ENCODE measurements at regions not wholly inside any gene's neighbourhood (a gene's known extent, or its start where the extent isn't known, plus 50 kb on each side); places are given as distances from the start of the nearest gene placed in this dataset.

DNA sequence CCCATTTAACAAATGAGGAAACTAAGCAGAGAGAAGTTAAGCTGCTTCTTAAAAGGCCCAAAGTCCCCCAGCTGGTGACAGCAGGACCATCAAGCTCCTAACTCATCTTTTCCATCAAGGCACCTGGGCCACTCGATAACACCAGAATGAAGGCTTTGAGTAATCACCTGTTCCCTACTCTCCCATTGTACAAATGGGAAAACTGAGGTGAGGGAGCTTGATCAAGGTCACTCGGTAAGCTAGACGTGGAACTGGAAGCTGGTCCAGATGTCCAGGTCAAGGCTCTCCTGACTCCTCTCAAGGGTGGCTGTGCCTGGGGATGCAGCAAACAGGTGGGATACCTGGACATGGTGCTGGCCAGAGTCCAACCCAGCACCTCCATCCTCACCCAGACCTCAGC is 90.6 kb upstream of the SHB start:
- DNase-seq (ENCODE audit: low read depth in 2 of 2) = no peak

DNA sequence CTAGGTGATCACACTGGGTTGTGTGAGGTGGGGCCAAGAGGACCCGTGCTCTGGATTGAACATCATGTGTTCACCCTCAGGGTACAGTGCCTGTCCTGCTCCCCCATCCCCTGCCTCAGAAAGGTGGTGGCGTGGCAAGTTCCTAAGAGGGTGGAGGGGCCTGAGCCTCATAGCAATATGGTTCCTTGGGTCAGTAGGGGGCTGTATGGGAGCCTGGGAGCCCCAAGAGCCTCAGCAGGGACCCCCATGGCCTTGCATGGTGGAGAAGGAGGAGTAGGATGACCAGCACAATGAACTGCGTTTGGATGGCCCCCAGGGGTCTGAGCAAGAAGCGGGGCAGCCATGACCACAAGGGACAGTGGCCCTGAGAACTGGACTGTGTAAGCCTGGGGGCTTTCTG is 89.6 kb upstream of the SHB start:
- no peak for DNase-seq (ENCODE audit: low read depth in 2 of 2)

DNA sequence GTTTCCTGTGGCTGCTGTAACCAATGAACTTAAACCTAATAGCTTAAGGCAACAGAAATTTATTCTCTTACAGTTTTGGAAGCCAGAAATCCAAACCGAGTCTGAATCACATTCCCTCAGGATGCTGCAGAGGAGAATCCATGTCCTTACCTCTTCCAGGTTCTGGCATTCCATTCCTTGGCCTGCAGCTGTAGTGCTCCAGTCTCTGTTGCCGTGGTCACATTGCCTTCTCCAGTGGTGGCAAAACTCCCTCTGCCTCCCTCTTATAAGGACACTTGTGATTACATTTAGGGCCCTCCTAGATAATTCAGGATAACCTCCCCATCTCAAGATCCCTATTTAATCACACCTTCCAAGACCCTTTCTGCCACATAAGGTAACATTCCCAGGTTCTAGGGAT is 88.7 kb upstream of the SHB start:
- DNase-seq (ENCODE audit: low read depth in 2 of 2) = no peak

DNA sequence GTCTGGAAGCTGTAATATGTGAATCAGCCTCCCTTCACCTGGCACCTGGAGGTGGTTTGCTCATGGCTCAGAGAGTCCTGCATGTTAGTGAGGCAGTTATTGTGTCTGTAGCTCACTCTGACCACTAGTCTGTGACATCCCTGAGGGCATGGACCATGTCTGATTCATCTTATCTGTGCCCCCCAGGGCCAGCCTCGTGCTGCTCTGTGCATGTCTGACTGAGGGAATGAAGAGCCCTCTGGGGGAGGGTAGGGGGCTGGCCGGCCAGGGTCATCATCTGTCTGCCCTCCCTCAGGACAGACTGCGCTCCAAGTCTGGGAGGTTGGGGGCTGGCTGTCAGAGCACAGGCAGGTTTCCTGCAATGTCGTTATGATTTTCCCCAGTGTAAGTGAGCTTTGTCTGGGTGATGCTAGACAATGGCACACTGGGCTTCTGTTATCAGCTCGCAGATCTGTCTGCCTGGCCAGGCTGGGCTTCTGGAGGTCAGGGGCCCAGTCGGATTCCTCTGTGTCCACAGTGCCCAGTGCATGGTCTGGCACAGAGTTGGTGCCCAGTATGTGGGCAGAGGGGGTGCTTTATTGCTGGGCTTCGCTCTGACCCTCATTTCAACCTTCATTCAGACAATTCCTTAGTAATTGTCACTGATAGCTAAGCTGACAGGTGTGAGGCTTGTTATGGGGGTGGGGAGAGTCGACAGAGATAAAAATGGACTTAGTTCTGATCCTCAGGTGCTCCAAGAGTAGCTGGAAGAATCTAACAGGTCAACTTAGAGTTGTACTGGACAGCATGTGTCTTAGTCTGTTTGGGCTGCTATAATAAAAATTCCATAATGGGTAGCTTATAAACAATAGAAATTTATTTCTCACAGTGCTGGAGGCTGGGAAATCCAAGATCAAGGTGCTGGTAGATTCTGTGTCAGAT is 85.7 kb upstream of the SHB start:
- DNase-seq (ENCODE audit: low read depth in 2 of 2) = no peak

DNA sequence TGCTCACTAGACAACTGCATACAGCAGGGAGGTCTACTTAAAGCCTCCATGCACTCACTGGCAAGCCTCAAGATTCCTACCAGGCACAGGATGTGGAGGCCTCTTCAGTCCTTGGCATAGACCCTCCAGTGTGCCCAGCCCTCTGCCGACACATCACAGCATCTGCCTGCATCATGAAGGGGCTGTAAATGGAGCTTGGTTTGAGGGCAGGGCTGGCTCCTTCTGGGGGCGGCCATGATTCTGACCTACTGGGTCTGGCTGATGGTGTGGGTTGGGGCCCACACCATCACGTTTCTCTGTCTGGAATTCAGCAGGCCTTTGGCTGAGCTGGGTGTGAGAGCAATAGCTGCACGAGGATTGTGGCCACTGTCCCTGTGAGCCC is 84.9 kb upstream of the SHB start:
- no peak for DNase-seq (ENCODE audit: low read depth in 2 of 2)

DNA sequence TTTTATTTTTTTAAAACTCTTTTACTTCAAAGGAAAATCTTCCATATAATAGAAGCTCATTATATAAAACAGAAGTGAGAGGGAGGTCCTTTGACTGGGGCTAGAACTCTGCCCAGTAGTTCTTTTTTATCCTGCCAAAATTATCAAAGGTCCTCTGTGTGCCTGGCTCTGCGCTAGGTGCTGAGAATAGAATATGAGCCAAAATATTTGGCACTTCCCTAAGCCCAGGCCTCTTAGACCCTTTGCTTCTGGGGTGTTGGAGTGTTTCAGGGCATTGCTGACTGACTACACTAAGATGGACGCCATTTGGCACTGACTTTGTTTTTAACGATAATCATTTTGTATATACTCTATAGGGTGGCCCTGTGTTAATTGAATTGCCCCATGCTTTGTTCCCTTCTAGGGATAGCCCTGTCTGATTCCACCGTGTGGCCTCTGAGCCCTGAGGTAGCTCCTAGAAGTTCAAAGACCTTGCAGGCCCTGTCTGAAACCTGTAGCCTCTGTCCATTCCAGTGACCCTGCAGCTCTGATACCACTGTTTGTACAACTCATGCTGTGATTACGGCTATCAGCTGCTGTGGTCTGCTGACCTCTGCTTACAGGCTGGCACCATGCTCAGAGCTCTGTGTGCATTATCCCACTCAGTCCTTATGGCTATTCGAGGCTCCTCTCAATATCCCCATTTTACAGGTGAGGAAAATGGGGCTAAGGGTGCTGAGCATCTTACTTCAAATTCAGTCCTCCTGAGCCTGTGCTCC is 84.3 kb upstream of the SHB start:
- DNase-seq (ENCODE audit: low read depth in 2 of 2) = no peak

DNA sequence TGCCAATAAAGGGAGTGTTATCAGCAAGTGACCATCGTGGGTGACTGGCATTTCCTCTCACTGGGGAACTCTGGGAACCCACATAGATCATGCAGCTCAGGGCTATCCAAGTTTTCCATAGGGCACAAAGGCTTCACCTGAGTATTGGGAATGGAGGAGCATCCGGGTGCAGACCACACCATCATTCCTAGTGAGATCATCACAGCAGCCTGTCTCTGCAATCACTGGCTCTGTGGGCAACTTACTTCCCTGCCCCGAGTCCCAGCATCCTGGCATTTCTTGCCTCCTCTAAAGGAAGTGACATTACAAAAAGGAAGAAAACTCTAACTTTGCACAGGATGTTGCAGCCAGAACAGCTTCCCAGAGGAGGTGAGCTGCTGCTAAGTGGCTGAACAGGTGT is 80.6 kb upstream of the SHB start:
- no peak for DNase-seq (ENCODE audit: low read depth in 2 of 2)

DNA sequence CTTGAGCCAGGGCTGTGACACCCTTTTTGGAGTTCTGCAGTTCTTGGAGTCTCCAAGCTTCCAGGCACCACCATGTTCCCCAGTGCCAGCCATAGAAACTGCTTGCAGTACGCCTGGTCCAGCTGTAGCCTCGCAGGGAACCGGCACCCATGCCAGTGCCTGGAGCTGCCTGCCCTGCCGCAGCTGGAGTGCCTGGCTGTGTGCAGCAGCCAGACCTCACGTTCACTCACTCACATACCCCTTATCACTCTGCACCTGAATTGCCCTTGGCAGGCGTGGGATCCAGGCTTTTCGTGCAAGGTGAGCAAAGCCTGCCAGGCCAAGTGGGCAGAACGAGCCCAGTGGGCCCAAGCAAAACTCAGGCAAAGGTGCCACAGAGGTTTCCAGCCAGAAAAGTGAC is 77.8 kb upstream of the SHB start:
- DNase-seq (ENCODE audit: low read depth in 2 of 2) = no peak

DNA sequence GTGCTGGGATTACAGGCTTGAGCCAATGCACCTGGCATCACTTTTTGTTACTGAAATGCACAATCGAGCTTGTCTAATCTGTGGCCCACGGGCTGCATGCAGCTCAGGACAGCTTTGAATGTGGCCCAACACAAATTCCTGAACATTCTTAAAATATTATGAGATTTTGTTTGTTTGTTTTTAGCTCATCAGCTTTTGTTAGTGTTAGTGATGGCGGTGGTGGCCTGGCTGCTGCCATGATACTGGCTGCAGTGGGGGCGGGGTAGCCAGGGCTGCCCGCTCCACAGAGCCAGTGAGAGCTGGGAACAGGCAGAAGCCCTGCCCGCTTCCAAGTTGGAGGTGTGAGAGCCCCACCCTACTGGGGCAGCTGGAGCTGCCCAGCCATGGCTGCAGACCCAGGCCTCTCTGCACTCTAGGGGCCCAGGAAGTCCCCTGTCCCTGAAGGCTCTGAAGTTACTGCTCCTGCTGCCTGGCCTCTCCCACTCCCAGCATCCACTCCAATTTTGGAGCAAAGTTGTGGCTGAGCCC is 76.6 kb upstream of the SHB start:
- no peak for DNase-seq (ENCODE audit: low read depth in 2 of 2)

DNA sequence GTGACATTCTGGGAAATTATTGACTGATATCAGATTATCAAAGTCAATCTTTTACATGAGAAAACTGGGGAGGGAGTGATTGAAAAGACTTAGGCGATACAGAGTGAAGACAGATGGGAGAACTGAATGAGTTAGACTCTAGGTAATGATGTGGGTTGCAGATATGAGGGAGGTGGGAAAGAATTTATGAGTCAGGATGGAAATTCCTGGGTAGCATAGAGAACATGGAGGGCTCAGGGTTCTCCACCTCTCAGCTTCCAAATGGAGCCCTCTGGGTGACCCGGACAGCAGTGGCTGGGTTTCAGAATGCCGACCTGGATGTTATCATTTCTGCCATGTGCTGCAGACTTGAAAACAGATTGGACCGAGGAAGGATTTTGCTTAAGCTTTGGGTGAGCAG is 75.4 kb upstream of the SHB start:
- DNase-seq (ENCODE audit: low read depth in 2 of 2) = no peak

DNA sequence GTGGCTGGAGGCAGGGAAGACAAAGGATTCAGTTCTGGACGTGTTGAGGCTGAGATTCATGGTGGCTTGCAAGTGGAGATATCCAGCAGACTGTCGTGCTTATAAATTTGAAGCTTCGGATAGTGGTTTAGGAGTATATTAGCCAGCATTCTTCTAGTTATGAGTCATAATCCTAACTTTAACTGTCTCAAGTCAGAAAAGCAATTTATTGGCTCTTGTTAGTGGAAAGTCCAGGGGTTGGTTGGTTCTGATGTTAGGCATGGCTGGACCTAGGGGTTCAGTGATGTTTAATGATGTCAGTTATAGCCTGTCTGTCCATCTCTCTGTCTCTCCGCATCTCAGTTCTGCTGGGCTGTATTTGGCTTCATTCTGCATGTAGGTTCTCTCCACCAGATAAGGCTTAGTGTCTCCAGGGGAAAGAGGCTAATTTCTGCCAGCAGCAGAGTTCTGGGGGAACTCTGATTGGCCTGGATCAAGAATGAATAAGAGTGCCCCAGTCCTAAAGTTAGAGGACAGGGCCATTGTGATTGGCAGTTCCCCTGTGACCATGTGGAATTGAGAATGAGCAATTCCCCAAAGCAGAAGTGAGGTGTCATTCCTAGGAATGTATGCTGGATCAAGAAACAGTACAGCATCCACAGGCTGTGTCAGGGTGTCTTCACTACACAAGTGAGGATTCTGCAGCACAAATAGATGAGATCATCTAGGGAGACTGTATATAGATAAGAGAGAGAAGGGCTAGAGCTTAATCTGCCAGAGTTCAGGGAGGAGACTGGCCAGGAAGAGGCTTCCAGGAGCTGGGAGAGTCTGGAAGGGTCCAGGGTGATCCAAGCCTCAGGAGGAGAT is 72.9 kb upstream of the SHB start:
- no peak for DNase-seq (ENCODE audit: low read depth in 2 of 2)

DNA sequence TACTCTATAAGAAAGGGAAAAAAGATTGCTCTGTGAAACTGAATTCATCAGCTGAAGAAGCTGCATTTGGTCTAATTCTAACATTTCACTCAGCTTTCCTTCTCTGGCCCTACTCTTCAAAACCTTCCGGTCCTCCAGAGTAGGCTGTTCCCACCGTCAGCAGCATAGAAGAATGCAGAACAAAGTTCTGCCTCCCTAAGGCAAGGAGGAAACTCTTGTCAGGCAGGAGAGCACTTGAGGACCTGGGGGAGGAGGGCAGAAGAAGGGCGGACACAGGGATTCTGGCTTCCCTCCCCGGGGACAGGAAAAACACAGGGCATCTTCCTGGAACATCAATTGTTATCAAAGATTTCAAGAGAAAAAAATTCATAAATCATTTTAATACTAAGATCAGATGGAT is 69.2 kb upstream of the SHB start:
- DNase-seq (ENCODE audit: low read depth in 2 of 2) = no peak

DNA sequence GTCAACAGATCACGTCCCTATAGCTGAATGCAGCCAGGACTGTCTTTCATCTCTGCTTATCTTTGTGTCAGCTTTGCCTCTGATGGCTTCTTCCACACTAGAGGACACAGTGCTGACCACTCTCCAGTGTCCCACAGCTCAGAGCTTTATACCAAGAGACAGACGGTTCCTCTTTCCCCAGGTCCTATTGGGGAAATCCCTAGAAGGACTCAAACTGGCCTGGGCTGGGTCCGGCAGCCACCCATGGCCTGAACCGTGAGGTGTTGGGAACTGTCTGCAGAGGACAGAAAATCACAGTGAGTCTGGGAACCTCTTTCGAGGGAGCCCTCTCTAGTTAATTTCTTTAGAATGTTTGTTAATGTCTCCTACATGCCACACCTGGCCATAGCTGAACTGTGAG is 68.3 kb upstream of the SHB start:
- no peak for DNase-seq (ENCODE audit: low read depth in 2 of 2)

DNA sequence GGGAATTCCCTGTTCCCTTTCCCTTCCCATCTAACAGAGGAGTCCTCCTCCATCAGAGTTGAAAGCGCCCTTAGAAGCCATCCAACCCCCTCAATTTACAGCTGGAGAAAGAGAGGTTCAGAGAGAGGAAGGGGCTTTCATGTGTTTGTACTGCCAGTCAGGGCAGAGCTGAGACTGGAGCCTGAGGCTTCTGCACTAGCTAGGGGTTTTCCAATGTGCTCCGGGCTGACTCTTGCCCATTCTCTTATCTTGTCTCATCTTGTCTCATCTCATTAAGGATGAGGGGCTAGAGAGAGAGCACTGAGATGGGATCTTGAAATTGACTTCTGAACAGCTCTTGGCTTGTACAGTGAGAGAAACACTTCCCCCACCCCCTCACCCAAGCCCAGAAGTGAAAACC is 67.4 kb upstream of the SHB start:
- no peak for DNase-seq (ENCODE audit: low read depth in 2 of 2)

DNA sequence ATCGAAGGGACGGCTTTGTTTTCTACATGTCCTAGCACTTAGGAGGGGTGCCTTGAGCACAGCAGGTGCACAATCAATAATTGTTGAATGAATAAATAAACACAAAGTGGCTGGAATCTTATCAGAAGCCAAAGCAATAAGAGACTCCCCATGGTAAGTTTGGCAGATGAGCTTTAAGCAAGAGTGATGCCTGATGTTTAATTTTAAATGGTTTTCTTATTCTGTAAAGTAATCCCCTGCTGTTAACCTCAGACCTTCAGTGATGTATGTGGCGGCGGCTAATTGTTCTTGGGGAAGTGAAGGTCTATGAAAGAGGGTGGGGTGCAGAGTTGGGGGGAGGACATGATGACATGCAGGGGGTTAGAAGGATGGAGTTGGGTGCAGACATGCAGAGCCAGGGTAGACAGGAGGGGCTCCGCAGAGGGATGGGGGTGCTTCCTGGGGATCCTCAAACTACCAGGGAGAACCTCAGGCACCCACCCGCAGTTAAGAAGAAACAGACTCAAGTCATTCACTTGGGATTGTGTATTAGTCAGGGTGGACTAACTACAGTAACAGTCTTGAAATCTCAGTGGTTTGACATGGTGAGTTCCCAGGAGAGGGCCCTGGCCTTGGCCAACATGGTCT is 65.7 kb upstream of the SHB start:
- no peak for DNase-seq (ENCODE audit: low read depth in 2 of 2)

DNA sequence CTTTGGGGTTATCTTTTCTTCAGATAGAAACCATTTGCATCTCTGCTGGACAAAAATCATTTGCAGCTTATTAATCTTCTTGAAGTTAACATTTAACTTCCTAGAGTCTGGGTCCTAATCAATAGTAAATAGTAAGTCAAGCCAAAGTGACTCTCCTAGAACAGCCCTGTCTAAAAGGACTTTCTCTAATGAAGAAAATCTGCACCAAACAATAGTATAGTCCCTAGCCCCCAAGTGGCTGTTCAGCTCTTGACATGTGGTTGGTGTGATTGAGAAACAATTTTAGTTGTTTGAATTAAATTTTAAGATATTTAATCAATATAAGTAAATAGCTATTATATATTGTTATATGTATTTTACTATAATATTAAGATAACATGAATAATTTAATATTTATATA is 64.6 kb upstream of the SHB start:
- DNase-seq (ENCODE audit: low read depth in 2 of 2) = no peak

DNA sequence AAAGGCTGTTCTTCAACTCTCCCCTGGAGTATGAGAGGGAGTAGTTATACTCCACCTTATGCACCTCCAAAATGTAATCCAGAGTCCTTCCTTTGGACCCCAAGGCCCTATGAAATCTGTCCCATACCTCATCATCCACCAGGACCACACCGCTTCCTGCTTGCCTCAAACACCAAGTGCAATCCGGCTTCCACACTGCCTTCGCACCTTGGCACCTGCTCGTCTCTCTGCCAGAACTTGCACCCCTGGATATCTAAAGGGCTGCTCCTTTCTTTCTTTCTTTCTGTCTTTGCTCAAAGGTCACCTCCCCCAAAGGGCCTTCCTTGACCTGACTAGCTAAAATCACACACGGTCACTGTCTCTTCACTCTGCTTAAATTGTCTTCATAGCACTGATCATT is 63.9 kb upstream of the SHB start:
- no peak for DNase-seq (ENCODE audit: low read depth in 2 of 2)

DNA sequence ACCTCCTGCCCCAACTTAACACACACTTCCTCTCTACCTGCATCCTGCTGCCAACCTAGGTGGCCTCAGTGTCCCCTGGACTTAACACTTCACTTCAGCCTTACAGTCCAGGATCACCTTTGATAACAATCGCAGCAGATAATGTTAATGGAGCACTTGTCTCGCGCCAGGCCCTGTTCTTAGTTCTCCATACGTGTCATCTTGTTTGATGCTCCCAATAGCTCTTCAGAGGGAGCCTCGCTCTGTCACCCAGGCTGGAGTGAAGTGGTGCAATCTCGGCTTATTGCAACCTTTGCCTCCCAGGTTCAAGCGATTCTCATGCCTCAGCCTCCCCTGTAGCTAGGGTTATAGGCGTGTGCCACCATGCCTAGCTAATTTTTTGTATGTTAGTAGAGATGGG is 62.7 kb upstream of the SHB start:
- no peak for DNase-seq (ENCODE audit: low read depth in 2 of 2)

DNA sequence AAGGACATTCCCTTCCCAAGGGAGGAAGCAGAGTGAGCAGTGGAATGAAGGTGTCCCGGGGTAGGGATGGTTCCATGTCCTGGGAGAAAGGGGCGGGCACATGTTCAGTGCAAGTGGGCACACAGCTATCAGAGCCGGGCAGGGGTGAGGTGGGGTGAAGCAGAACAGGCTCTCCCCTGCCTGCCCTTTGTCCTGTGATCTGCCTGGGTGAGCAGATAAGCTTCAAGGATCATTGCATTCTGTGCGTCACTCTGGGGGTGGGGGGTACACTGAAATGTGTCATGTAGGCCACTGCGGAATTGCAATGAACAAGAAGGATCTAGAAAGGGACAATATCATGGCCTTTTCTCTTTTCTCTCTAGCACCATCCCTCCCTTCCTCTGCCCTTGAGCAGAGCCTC is 61.7 kb upstream of the SHB start:
- no peak for DNase-seq (ENCODE audit: low read depth in 2 of 2)

DNA sequence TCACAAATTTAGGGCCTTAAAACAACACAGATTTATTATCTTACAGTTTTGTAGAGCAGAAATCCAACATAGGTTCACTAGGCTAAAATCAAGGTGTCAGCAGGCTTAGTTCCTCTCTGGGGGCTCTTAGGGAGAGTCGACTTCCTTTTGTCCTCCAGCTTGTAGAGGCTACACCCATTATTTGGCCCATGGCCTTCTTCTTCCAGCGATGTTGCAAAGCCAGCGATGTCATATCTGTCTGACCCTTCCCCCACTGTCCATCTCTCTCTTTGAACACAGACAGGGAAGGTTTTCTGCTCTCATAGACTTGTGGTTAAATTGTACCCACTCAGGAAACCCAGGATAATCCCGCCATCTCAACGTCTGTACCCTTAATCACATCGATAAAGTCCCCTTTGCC is 60.3 kb upstream of the SHB start:
- DNase-seq (ENCODE audit: low read depth in 2 of 2) = no peak

DNA sequence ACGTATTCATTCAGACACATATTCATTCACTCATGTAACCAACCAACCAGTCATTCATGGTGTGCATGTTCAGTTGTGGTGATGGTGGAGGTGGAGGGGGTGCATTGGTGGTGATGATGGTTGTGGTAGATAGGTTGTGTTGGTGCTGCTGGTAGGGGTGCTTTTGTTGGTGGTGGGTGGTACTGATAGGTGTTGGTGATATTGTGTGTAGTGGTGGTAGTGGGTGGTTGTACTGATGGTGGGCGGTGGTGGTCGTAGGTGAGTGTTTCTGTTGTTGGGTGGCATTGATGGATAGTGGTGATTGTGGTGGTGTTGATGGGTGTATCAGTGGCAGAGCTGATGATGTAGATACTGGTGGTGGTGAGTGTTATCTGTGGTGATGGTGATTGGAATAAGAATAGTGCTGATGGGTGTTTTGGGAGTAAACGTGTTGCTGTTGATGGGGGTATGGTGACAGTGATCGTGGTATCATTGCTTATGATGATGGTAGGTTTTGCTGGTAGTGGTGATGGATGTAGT is 59.8 kb upstream of the SHB start:
- no peak for DNase-seq (ENCODE audit: low read depth in 2 of 2)
